Keratinocyte (primary cell): ENCODE measurements at regions not wholly inside any gene's neighbourhood (a gene's known extent, or its start where the extent isn't known, plus 50 kb on each side); places are given as distances from the start of the nearest gene placed in this dataset.

ENCODE experiments used
- DNase-seq: peaks from one replicate; pipeline ENCODE4 v3.0.0-alpha.2; 2011; ENCODE audit warnings: low read depth, missing footprints, low spot score
- FAIRE-seq: peaks from 2 replicates; lab custom pipeline; 2011; peaks lifted over from hg19 to GRCh38; lab: Jason Lieb, UNC
- H2AFZ ChIP-seq: 2 replicates; pipeline ENCODE4 v1.6.0; 2012; ENCODE audit warnings: low read length, control low read depth, inconsistent platforms; ENCODE audit not compliant: control insufficient read depth
- H3K27ac ChIP-seq: 2 replicates; pipeline ENCODE4 v1.5.1; 2011; ENCODE audit warnings: low read length; ENCODE audit not compliant: control insufficient read depth, insufficient read depth
- H3K27me3 ChIP-seq: 3 replicates; pipeline ENCODE4 v1.6.0; 2011; ENCODE audit warnings: low read length; ENCODE audit not compliant: control insufficient read depth, insufficient read depth; ENCODE audit errors: extremely low read depth
- H3K36me3 ChIP-seq, 2 experiments: 2 replicates in 1 of 2; 3 replicates in 1 of 2; pipeline ENCODE4 v1.5.1; 2011; ENCODE audit warnings: low read length in 2 of 2, mild to moderate bottlenecking in 1 of 2; ENCODE audit not compliant: control insufficient read depth in 2 of 2, insufficient read depth in 2 of 2; ENCODE audit errors: extremely low read depth in 1 of 2
- H3K4me1 ChIP-seq: 3 replicates; pipeline ENCODE4 v1.5.1; 2011; ENCODE audit warnings: low read length; ENCODE audit not compliant: control insufficient read depth, insufficient read depth; ENCODE audit errors: extremely low read depth
- H3K4me2 ChIP-seq: 3 replicates; pipeline ENCODE4 v1.6.0; 2011; ENCODE audit warnings: low read depth, low read length; ENCODE audit not compliant: control insufficient read depth, insufficient read depth; ENCODE audit errors: extremely low read depth
- H3K4me3 ChIP-seq, 3 experiments: fragments of 200-600 bp in 1 of 3; sonication (generic) in 1 of 3; 2 replicates in 2 of 3; 3 replicates in 1 of 3; pipeline ENCODE4 v1.5.1; 2011 to 2016; ENCODE audit warnings: low read length in 3 of 3, mild to moderate bottlenecking in 3 of 3, control low read depth in 2 of 3, inconsistent platforms in 1 of 3, low read depth in 1 of 3, mixed read lengths in 1 of 3, mixed run types in 1 of 3, moderate library complexity in 1 of 3; ENCODE audit not compliant: control insufficient read depth in 2 of 3, insufficient read depth in 2 of 3; ENCODE audit errors: extremely low read depth in 1 of 3
- H3K79me2 ChIP-seq: 2 replicates; pipeline ENCODE4 v1.6.0; 2012; ENCODE audit warnings: low read length; ENCODE audit not compliant: control insufficient read depth, insufficient read depth
- H3K9ac ChIP-seq: 3 replicates; pipeline ENCODE4 v1.6.0; 2011; ENCODE audit warnings: low read length; ENCODE audit not compliant: control insufficient read depth, insufficient read depth; ENCODE audit errors: extremely low read depth
- H3K9me1 ChIP-seq: 3 replicates; pipeline ENCODE4 v1.6.0; 2011; ENCODE audit warnings: low read length; ENCODE audit not compliant: control insufficient read depth, insufficient read depth; ENCODE audit errors: extremely low read depth
- H3K9me3 ChIP-seq: 2 replicates; pipeline ENCODE4 v1.5.1; 2012; ENCODE audit warnings: low read depth, low read length; ENCODE audit not compliant: control insufficient read depth
- H4K20me1 ChIP-seq: 3 replicates; pipeline ENCODE4 v1.6.0; 2011; ENCODE audit warnings: low read length; ENCODE audit not compliant: control insufficient read depth, insufficient read depth; ENCODE audit errors: extremely low read depth
- EZH2 ChIP-seq: IDR thresholded peaks from one replicate; pipeline ENCODE4 v1.6.1; 2012; ENCODE audit warnings: inconsistent platforms, mild to moderate bottlenecking, low read length, moderate library complexity
- dilution Hi-C: fragments of 300-500 bp; cut with MboI; formaldehyde crosslinking; loops from one replicate; pipeline ENCODE4 v1.7.0; 2020; ENCODE audit warnings: low sequenced_read_pairs; ENCODE audit not compliant: extremely low pct_ligation_motif_present
- TF ChIP-seq, protein P1 (sequence below), 3 experiments: IDR thresholded peaks in 1 of 3; conservative IDR thresholded peaks in 1 of 3; optimal IDR thresholded peaks in 1 of 3; 2 replicates in 2 of 3; 3 replicates in 1 of 3; pipeline versions ENCODE3 to v1.5.1; 2011; ENCODE audit warnings: low read length in 3 of 3, mild to moderate bottlenecking in 3 of 3, moderate library complexity in 2 of 3, control low read depth in 1 of 3, inconsistent platforms in 1 of 3; ENCODE audit not compliant: insufficient read depth in 2 of 3; ENCODE audit errors: extremely low read depth in 1 of 3

DNA sequence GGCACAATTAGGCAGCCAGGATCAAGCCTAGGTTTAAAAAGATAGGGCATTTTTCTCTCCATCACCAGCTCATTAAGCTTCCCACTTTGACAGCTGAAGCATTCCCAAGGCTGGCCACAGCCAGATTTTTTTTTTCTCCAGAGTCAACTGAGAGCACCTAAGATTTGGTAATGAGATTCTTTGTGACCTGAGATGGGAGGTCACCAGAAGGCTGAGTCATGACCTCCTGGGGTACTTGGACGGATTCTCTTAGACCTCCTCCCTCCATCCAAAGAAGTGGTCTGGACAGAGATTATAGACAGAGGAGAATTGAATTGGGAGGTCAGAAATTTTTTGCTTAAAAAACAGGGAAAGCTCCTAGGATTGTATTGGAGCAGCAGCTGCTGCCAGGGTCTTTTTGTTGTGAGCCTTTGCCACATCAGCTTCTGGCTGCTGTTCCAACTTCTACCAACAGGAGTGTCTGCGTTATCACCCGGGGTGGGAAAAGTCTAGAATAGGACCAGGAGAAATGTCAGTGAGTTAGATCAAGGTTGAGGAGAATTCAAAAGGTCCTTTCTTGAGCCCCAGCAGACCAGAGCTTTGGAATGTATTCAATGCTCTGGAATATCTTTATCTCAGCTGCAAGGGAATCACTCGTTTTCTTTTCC lies 221.2 kb upstream of the N4BP1 start:
- no peak overlapping the region for H3K4me2 ChIP-seq
- no peaks in the 10 kb centered on the region for H3K4me1 ChIP-seq
- dilution Hi-C loops: no loop called here
- DNase-seq (no peak), FAIRE-seq (no peak)
- H4K20me1 ChIP-seq: no peaks in the 10 kb centered on the region
- H3K27me3 ChIP-seq: no peaks in the 10 kb centered on the region
- no peak overlapping the region for H3K27ac ChIP-seq
- no peak overlapping the region for H3K4me3 ChIP-seq
- TF ChIP-seq, protein P1, sequence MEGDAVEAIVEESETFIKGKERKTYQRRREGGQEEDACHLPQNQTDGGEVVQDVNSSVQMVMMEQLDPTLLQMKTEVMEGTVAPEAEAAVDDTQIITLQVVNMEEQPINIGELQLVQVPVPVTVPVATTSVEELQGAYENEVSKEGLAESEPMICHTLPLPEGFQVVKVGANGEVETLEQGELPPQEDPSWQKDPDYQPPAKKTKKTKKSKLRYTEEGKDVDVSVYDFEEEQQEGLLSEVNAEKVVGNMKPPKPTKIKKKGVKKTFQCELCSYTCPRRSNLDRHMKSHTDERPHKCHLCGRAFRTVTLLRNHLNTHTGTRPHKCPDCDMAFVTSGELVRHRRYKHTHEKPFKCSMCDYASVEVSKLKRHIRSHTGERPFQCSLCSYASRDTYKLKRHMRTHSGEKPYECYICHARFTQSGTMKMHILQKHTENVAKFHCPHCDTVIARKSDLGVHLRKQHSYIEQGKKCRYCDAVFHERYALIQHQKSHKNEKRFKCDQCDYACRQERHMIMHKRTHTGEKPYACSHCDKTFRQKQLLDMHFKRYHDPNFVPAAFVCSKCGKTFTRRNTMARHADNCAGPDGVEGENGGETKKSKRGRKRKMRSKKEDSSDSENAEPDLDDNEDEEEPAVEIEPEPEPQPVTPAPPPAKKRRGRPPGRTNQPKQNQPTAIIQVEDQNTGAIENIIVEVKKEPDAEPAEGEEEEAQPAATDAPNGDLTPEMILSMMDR (optimal IDR thresholded peaks at IDR 0.05 in 1 of 3, IDR thresholded peaks at IDR 0.05 in 1 of 3, conservative IDR thresholded peaks at IDR 0.05 in 1 of 3; ENCODE audit: extremely low read depth in 1 of 3, insufficient read depth in 2 of 3, low read length in 3 of 3): peak in 2 of 3 experiments; percentile 20 to 31
- TF ChIP-seq EZH2: no peak
- no peak overlapping the region for H3K9ac ChIP-seq
- no peaks in the 10 kb centered on the region for H3K9me3 ChIP-seq
- H3K36me3 ChIP-seq: no peaks in the 10 kb centered on the region
- no peaks in the 10 kb centered on the region for H3K79me2 ChIP-seq
- H3K9me1 ChIP-seq: no peaks in the 10 kb centered on the region
- no peak overlapping the region for H2AFZ ChIP-seq

- no peak overlapping the region for H3K4me3 ChIP-seq
- H4K20me1 ChIP-seq: no peaks in the 10 kb centered on the region
- no peaks in the 10 kb centered on the region for H3K27me3 ChIP-seq
- H2AFZ ChIP-seq: no peak overlapping the region
- DNase-seq (no peak), FAIRE-seq (no peak)
- no peak overlapping the region for H3K4me2 ChIP-seq
- no peak overlapping the region for H3K9ac ChIP-seq
- no peak overlapping the region for H3K27ac ChIP-seq
- no peaks in the 10 kb centered on the region for H3K36me3 ChIP-seq
- no peaks in the 10 kb centered on the region for H3K9me1 ChIP-seq
- no peaks in the 10 kb centered on the region for H3K79me2 ChIP-seq
- dilution Hi-C loops: no loop called here
- H3K4me1 ChIP-seq: no peaks in the 10 kb centered on the region
- H3K9me3 ChIP-seq: no peaks in the 10 kb centered on the region
- TF ChIP-seq EZH2: no peak
- TF ChIP-seq, protein P1 (optimal IDR thresholded peaks at IDR 0.05 in 1 of 3, IDR thresholded peaks at IDR 0.05 in 1 of 3, conservative IDR thresholded peaks at IDR 0.05 in 1 of 3; ENCODE audit: extremely low read depth in 1 of 3, insufficient read depth in 2 of 3, low read length in 3 of 3): no peak
Measured at GRCh38 chr16:48829336-48830310, 219.6 kb upstream of the N4BP1 start.
